Activated CD4-positive, alpha-beta T cell treated with anti-CD3 and anti-CD28 coated beads, Interleukin-2, amount 50 U/mL, for 1 hour (primary cell): ENCODE measurements at regions not wholly inside any gene's neighbourhood (a gene's known extent, or its start where the extent isn't known, plus 50 kb on each side); places are given as distances from the start of the nearest gene placed in this dataset.
"Not testable (repeated sequence)": the region's sequence is repeated elsewhere in the genome, so short reads cannot be mapped to it uniquely, and the experiment has no call there.

ENCODE experiments used
- DNase-seq: peaks from one replicate; pipeline ENCODE4 v3.0.0-alpha.2; 2020

DNA sequence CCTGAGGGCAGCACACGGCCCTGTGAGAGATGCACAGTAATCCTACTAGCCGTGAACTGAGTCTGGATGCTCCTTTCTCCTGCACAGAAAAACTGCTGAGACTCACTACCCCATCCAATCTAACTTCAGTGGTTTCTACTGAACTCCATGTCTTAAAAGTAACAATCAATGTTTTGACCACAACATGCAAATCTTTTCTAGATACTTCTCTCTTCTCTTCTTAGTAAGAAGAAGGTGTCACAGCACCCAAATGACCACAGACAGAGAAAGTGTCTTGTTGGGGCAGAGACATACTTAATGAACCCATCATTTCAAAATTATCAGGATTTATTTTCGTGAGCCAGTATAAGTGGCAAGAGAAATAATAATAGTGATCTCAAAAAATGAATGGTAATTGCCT, 285.8 kb upstream of the MEF2C start:
- no peak for DNase-seq

- not testable (repeated sequence) for DNase-seq
These were observed 281.7 kb upstream of the MEF2C start for GRCh38 chr5:89164703-89165102.

DNA sequence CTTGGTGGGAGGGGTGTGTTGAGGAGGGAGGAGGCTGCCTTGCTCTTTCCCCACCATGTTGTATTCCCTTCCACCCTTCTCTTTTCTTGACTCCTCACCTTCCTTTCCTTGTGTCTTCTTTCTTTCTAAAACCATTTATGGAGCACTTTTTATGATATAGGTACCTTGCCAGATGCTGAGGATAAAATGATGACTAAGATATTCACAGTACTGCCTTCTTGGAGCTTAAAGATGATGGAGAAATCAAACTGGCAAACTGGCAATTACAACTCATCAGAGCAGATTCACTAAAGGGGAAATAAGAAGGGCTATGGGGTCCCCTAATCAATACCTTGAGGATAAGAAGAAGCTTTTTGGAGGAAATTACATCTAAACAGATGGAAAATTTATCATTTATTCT, 273.2 kb upstream of the MEF2C start:
- no peak for DNase-seq

GRCh38 chr5:89147031-89147430, 264.0 kb upstream of the MEF2C start:
- DNase-seq: no peak

- no peak for DNase-seq
These were observed 254.2 kb upstream of the MEF2C start for GRCh38 chr5:89137148-89137547.

GRCh38 chr5:89133975-89134374, 251.0 kb upstream of the MEF2C start:
- no peak for DNase-seq

- no peak for DNase-seq
These were observed 250.1 kb upstream of the MEF2C start for GRCh38 chr5:89133129-89133528.

GRCh38 chr5:89130851-89131250, 247.9 kb upstream of the MEF2C start:
- DNase-seq: no peak

DNA sequence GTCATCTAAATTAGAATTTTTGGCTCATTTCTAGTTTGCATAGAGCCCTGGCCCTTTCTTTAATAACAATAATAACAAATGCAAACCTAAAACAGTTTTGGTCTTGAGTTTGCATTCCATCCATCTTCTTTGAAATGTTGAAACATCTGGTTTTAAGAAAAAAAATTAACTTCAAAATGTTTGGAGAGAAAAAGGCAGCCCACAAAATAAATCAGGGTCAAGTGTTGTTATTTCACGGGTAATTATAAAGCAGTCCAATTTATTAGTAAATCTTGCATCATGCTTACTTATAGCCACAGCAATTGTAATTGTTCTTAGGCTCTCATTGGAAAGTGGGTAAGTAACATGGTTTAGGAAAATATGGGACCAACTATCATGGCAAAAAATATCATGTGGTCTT, 247.0 kb upstream of the MEF2C start:
- no peak for DNase-seq

DNA sequence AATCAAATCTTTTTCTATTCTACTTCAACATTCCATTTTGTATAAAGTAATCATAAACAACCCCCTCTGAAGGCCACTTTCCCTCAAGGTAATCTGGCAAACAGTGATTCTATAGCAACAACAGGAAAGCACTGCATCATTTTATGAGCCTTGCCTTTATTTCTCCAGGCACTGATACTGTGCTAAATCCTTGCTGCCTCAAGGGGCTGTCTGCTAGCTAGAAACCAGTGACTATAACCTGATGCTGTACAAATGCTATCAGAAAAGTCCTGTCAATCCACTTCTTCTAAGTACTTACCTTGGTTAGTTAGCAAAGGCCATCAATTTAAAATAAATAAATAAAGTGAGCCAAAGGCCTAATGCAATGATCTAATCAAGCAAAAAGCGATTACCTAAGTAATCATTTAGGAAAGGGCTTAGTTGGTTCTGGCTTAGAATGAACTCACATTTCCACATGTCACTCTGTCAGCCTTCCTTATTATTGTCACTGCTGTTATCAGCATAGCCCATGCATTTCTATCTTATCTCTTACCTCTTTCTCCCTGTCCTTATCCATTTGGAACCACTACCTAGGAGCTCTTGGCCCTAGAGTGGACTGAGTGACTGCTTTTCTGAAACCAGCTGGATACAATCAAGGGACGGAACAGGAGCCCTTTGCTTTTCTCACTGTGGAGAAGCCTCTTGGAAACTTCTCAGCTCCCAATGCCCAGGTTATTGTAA, 246.1 kb upstream of the MEF2C start:
- no peak for DNase-seq

DNA sequence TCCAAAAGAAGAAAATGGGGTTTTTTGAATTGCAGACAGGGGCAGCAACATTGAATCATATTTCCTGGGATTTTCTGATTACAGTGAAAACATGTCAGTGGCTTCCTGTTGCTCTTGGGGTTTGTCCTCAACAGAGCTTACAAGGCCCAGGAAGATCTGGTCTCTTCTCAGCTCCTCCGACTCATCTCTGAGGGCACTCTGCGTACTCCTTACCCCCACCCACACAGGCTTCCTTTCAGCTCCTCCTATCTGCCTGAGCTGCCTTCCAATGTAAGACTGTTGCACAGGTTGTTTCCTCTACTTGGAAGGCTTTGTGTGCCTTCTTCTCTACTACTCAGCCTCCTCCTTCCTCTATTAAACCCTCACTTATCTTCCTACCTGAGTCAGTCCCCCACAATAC, 245.1 kb upstream of the MEF2C start:
- no peak for DNase-seq

DNA sequence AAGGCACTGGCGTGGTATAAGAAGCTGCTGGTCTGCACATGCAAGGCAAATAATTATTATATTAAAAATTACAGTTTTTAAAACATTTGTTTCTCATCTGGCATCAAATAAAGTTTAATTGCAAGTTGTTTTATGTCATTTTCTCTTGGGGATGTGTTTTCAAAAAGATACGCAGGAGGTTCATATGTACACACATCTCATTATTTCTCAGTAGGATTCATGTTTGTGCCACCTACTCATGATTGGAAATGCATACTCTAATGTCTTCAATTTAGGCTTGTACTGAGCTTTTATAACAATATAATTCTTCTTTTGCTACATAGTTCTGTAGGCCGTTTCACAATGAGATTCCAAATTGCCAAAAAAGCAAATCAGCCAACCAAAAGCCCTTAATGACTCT, 244.2 kb upstream of the MEF2C start:
- DNase-seq: no peak

DNA sequence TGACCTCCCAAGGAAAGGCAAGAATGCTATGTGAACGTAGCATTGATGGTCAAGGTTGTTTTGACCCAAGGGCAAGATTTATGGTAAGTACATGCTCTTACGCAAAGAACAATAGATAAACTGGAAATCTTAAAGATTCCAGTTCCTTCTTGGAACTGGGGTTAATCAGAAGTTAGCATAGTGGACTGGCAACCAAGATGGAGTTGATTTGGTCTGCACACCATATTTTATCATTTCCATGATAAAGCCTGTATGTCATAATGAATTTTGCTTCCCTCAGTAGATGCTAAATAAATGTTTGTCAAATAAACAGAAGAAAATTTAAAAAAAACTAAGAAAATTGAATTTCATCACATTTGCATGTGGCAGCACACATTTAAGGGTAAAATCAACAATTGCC, 242.4 kb upstream of the MEF2C start:
- no peak for DNase-seq

DNA sequence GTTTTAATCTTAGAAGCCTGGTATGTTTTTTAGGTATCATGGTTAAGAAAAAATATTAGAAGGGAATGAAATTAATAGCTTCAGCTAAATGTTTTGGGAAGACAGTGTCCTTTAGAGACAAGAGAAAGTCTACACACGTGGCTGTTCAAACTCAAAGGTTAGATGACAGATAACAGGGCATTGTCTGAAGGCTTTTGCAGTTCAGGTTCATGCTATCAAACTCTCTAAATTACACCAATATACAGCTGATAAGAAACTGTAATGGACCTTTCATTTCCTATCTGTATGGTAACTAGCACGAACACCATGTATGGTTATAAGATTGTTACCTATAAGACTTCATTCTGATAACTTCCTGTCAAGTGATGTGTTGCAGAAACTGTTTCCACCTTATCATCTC, 240.6 kb upstream of the MEF2C start:
- no peak for DNase-seq

GRCh38 chr5:89120719-89121118, 237.7 kb upstream of the MEF2C start:
- no peak for DNase-seq

DNA sequence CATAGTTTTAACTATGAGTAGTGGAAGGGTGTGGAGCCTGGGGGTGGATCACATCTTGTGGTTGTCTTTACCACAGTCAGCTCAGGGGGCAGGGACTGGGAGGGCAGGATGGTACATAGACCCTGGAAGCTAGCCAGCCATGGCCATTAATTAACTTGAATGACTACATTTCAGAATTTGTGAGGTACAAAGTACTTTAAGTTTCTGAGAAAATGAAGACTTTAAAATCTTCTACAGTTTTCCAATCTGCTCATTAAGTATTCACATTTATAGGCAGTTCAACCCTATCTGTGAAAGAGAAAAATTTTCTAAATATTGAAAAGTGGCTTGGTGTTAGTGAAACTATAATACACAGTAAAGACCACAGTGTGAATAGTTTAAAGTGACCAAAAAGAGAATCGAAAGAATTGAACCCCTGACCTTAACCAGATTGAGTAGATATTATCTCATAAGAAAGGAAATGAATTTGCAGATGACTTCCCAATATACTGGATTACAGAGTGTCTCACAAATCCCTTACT, 234.2 kb upstream of the MEF2C start:
- DNase-seq: no peak

DNA sequence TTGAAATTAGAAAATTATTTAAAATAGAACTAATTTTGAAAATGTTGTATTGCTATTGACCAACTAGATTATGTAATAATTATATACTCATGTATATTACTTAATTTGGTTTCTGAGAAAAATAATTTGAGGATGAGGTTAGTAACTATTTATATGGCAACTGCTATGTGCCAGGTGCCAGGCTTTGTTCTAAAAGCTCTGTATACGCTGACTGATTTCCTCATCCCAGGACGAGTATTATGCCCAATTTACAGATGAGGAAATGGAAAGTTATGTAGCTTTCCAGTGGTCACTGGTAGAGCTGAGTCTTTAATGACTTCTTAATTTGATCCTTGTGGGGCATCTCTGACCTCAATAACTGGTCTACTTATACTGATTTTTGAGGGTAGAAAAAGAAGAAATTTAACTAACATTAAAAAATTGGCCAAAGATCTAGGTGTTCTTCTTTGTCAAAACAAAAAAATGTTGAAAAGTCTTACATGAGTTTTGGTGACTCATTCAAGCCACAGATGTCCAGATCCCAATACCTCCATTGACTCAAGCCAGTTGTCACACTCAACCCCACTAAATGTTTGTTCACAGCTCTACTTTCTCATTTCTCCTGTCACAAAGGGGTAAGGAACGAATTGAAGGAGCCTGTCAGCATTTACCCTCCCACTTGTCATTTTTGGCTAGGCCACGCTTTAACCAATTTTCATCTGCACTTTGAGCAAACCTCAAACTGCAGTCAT, 228.1 kb upstream of the MEF2C start:
- DNase-seq: no peak

DNA sequence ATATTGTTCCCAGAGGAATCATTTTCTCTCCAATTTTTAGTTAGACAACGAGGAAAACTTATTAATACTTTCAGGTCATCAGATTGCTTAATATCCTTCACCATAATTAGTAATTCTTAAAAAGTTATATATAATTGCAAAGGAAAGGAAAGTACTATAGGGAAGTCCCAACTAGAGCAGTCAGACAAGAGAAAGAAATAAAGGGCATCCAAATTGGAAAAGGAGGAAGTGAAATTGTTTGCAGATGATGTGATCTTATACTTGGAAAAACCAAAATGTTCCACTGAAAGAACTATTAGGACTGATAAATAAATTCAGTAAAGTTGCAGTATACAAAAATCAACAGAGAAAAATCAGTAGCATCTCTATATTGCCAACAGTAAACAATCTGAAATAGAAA, 223.5 kb upstream of the MEF2C start:
- DNase-seq: no peak

DNA sequence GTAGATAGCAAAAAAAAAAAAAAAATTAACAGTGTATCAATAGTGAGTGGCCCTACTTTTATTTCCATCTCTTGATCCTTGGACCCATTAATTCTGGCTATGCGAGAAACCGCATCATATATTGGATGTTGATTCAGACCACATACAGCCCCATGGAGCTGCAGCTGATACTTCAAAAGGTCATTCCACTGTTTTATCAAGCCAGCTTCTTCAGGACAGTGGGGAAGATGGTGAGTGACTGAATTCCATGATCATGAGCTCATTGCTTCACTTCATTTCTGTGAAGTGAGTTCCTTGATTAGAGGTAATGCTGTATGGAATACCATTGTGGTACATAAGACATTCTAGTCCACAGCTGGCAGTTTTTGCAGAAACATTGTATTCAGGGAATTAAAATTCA, 222.9 kb upstream of the MEF2C start:
- no peak for DNase-seq

DNA sequence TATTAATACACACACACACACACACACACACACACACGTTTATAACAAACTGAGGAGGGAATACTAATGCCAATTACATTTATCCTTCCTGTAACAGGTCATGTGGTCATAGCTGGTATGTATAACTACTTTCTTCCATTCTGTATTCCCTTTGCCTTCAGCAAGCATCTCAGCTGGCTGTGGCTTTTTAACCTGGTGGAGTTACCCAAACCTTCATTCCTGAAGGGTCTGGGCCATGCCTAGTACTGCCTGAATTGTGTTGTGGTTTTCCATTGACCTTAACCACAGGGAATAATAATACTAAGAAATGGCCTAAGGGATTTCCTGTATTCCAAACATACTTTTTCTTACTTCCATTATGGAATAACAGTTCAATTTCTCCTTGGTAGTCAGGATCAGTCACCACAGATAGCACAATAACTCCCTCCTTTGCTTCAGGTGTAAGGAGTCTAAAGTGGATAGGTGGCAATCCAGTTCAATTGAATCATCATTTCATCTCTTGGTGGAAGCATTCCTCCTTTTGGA, 222.2 kb upstream of the MEF2C start:
- DNase-seq: no peak

DNA sequence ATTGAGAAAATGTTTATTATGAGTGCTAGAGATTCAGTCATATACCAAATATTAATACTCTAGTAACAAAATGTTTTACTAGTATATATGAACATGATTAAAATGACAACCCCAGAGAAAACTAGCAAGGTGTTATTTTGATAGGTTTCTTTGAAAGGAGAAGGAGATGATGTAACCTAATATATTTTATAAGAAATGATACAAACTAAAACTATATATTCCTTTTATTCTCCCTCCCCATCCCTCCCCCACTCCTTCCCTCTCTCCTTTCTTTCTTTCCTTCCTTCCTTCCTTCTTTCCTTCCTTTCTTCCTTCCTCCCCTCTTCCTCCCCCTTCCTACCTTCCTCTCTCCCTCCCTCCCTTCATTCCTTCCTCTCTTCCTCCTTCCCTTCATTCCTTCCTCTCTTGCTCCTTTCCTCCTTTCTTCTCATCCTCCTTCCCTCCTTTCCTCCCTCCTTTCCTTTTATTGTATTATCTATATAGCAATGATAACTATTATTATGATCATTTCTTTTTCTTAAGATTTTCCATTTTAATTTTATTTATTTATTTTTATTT, 215.3 kb upstream of the MEF2C start:
- DNase-seq: no peak

GRCh38 chr5:89097103-89097502, 214.1 kb upstream of the MEF2C start:
- no peak for DNase-seq

DNA sequence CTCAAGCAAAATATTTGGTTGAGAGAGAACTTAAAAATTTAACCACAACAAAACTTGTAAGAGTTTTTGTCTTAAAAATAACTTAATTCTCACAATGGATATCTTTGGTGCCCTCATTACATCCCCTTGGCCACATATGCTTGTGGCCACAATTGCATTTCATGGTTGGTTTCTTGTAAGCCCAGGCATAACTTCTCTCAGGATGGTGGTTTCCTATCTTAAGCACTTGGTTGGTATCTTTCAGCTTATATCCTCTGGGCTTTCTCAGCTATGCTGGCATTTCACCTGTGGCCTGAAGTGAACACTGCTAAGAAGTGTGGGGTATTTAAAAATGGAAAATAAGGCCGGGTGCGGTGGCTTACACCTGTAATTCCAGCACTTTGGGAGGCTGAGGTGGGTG, 212.4 kb upstream of the MEF2C start:
- no peak for DNase-seq

- no peak for DNase-seq
These were observed 207.1 kb upstream of the MEF2C start for GRCh38 chr5:89090037-89090436.
